Stimulated activated CD4-positive, alpha-beta T cell treated with anti-CD3 and anti-CD28 coated beads, TNF-alpha, amount 100 ng/mL, for 24 hours (primary cell): ENCODE measurements at regions not wholly inside any gene's neighbourhood (a gene's known extent, or its start where the extent isn't known, plus 50 kb on each side); places are given as distances from the start of the nearest gene placed in this dataset.
"Not testable (repeated sequence)": the region's sequence is repeated elsewhere in the genome, so short reads cannot be mapped to it uniquely, and the experiment has no call there.

Source experiments
- DNase-seq, 3 experiments: peaks; one replicate each; pipeline ENCODE4 v3.0.0-alpha.2; 2020; ENCODE audit warnings: low read depth in 3 of 3

DNA sequence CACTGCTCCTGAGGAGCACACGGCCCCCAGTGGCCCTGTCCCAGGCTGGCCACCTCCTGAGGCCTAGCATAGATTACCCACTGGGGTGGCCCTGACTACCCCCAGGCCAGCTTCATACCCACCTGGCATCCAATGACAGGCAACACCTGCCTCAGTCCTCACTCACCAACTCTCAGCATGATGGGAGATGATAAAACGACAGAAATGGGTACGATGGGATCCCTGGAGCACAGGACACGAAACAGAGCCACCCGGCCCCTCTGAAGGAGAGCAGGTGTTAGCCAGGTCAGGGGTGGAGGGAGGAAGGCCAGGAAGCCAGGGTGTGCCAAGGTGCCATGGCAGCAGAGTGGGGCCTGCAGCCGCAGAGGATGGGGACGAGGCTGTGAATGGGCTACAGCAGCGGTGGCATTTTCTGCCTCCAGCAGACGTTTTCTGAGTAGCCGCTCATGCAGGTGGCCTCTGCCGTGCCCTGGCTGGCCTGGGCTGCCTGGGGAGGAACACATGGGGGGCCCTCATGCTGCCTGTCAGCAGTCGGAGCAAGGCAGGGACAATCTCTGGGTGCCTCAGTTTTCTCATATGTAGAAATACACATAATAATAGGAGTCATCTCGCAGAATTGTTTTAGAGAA, 50.2 kb upstream of the FGF3 start:
- no peak for DNase-seq

DNA sequence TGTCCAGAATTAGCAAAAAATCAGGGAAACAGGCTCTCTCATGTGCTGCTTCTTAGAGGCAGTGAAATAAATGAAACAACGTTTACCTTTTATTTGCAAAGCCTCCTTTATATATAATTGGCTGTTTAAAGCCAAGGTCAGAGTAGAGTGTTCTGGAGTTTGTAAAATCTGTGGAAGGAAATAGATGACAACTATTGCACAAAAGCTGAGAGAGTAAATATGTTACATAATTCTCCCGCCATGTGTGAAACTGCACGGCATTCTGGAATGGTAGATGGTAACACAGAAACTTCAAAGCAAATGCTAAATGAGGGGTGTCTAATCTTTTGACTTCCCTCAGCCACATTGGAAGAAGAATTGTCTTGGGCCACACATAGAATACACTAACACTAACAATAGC, 51.5 kb upstream of the FGF3 start:
- DNase-seq, result no peak

DNA sequence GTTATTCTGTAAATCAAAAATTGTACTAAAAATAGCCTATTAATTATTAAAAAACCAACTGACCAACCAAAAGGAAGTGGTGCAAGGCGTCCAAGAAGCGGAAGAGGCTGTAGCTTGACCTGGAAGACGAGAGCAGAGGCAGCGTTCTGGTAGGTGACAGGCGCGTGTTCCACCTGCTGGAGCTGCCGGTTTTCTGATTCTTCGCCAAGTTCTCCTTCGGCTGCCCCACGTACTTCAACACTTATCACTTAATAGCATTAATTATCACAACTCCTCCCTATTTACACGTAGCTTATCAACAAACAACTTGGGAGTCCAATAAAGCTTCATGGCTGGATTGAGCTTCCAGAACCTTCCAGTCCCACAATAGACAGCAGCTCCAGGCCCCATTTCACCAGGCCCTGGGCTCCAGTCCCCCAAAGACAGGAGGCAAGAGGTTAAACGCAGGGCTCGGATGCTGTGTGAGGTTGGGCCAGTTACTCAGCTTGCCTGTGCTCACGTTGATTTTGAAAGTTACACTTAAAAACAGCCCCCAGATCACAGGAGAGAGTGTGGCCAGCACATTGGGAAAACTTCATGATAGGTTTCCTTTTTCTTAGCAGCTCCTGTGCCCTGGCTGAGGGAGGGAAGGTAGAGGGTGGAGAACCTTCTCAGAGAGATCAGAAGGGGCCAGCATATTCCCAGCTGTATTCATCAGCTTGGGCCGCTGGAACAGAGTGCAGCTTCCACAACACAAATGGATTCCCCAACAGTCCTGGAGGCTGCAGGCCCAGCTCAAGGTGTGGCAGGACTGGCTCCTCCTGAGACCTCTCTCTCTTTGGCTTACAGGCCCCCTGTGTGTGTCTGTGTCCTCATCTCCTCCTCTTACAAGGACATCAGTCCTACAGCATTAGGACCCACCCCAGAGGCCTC, 54.2 kb upstream of the FGF3 start:
- DNase-seq, result no peak

DNA sequence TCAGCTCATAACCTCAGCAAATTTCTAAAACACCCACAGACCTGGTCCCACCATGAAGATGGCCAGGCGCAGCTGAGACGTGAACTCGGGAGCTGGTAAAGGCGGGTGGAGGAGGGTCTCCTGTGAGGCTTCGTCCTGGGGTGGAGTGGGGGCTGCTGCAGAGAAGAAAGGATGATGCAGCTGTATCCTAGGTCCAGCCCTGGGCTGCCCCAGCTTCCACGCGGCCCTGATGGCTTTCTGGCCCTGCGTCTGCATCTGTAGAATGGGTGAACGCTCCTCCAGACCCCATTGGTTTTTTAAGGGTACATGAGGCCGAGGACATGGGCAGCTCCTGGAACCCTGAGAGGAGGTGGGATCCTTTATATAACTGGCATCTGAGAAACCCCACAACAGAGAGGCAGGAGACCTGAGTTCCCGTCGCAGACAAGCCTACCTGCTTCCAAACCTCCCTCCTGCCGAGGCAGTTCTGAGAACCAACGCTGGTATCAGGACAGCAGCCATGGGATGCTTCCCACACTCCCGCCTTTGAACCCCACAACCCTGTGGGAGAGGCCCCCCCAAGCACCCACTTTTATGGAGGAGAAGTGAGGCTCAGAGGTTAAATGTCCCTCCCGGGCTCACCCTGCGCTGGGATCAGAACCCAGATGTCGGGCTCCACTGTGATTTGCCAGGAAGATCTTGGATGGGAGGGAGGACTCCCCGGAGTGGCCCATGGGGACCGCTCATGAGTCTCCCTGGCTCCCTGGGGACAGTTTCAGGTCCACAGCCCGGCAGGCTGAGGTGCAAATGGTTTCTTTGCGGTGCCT, 55.2 kb upstream of the FGF3 start:
- DNase-seq, result no peak

DNA sequence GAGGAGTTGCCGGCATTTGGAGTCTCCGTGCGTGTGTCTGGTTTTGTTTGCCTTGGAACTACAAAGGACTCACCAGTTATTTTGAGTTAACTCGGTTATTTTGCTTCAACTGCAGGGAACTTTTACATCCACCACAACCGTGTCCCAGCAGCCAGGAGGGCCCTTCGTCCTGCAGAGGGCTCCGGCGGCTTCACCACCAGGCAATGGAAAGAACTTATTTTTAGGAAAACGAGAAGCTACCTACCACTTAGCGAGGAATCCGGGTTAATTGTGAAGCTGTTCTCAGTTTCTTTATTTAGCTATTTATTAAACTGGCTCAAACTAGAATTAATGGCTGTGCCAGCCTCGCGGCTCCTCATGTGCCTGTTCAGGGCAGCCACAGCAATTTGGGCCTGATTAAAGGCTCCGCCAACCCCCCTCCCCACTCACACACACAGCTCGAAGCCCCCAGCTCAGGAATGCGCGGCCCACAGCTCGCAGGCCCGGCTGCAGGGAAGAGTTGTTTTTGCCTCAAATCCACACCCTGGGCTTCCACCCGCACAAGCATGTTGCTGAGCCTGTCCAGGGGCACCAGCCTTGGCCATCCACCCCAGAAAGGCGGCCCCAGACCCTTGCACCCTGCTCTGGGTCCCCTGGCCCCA, 55.9 kb upstream of the FGF3 start:
- DNase-seq, result no peak

DNA sequence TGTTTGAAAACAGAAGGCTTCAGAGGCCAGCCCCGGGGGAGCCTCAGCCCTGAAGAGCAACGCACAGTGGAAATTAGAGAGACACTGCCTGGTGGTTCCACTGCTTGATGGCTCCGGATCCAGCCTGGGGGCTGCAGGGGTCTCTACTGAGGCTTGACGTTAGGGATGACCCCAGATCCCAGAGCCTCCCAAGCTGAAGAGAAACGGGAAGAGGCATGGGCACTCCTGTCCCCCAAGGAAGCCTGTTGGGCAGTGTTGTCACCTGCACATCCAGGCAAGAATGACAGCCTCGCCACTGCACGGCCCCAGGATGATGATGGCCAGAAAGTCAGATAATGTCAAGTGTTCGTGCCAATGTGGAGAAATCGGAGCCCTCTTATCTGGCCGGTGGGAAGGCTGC, 56.8 kb upstream of the FGF3 start:
- DNase-seq, result no peak

DNA sequence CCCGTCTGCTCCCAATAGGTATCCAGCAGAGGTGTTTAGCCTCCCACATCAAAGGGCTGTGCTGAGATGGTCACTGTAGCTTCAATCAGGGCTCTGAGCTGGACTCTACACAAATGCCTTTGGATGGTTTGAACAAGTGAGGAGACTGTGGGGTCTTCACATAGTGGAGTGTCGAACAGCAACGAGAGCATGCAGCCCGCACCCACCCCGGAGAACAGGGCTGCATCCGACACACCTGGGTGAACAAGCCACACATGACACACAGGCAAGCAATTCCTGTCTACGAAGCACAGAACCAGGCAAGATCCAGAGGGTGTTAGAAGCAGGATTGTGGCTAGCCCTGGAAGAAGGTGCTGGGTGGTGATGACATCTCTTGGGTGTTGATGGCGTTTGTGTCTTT, 58.0 kb upstream of the FGF3 start:
- no peak for DNase-seq

DNA sequence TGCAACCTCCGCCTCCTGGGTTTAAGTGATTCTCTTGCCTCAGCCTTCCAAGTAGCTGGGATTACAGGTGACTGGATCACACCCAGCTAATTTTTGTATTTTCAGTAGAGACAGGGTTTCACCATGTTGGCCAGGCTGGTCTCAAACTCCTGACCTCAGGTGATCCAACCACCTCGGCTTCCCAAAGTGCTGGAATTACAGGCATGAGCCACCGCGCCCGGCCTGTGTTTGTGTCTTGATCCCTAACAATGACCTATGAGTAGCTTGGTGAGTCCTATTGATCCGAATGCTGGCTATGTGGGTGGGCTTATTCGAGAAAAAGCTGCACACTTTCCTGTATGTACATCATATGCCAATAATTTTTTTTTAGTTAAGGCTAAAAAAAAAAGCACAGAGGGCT, 58.5 kb upstream of the FGF3 start:
- not testable (repeated sequence) for DNase-seq

DNA sequence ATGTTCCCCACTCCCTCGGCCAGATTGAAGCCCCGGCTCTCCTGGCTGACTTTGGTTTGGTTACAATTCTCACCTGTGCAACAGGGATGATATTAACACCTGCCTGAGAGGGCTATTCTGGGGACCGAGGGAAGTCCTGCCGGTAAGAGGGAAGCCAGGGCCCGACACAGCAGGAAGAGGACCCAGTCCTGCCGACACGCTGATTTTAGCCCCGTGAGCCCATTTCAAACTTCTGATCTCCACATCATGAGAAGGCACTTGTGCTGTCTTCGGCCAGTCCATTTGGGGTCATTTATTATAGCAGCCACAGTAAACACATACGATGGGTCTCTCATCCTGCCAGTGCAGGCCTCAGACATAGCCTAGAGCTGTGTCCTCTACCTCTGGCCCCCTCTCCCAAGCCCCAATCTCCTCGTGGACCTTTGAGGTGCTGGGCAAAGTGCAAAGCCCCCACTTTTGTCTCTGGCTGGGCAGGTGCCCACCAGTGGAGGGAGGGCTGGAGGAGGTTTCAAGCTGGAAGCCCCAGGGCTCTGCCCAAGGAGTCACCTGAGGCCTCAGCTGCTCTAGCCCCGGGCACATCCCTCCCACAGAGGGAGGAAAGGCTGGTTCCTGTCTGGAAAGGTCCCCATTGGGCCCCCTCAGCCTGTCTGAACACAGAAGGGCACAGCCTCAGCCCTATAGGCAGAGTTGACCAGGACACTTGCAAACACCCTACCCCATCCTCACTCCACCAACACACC, 59.1 kb upstream of the FGF3 start:
- DNase-seq, result no peak

DNA sequence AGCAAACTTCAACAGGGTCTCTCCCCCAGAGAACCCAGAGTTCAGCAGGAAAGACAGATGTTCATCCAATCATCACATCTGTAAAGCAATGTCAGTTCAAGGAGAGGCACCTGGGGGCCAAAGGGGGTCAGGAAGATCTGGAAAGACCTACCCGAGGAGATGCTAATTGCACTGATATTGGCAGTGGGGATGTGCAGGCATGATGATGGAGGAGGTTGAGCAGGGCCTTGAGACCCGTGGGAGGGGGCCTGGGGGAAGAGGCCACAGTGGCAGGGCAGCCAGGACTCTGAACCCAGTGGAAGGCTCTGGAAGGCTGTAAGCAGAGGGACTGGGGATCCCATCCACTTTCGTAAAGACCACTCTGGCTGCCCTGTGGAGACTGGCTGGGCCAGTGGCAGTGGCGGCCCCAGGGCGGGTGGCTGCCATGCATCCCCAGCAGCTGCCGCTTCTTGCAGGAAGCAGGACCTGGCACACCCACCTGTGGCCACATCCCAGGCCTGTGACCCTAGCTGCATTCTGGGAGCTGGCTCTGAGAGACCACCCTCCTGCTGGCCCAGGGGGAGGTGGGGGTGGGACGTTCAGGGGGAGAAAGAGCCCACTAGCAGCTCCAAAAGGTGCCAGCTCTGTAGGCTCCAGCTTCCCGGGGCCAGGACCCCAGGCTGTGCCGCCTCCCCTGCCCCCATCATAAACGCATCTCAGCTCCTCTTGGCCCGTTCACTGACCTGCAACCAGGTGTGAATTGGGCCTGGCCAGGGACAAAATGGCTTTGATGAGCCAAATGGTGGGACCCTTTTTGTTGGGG, 59.9 kb upstream of the FGF3 start:
- no peak for DNase-seq

DNA sequence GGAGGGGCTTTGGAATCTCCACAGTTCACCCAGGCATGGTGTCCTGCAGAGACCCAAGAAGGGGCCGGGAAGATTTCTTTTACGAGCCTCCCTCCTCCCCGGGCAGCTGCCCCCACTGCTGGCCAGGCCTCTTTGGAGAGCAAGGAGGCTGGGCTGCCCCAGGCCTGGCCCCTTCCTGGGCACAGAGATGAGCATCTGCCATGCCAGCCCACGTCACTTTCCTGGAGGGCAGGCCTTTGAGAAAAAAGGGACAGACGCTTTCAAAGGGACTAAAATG, 60.5 kb upstream of the FGF3 start:
- no peak for DNase-seq

DNA sequence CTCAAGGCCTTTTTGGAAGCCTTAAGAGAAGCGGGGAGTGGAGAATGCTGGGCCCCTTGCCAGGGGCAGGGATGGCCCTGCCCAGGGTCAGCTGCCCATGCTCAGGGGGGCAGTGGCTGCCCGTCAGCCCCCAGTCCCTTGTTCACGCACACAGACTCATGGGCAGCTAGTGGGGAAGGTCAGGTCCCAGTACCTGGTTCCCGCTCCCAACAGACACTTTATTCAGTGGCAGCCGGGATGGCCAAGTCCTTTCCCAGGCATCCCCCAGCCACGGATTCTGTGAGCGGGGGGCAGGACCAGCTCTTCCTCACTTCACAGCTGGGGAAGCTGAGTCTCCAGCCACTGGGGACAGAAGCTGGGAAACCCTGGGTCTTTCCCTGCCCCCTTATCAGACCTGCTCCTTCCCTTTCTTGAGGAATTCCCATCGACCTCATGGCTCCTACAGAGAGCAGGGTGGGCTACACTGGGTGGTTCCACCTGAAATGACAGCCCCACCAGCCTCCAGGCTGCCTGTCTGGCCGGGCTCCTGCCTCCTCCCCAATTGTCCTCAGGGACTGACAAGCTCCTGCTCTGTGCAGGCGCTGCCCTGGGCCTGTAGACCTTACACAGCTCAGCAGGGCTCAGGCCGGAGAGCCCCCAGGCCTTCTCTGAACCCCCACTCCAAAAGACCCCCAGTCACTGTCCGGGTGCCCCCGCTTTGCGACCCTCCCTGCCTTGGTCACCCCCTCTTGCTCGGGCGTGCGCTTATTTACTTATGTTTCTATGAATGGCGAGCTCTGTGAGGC, 61.0 kb upstream of the FGF3 start:
- DNase-seq, result no peak

DNA sequence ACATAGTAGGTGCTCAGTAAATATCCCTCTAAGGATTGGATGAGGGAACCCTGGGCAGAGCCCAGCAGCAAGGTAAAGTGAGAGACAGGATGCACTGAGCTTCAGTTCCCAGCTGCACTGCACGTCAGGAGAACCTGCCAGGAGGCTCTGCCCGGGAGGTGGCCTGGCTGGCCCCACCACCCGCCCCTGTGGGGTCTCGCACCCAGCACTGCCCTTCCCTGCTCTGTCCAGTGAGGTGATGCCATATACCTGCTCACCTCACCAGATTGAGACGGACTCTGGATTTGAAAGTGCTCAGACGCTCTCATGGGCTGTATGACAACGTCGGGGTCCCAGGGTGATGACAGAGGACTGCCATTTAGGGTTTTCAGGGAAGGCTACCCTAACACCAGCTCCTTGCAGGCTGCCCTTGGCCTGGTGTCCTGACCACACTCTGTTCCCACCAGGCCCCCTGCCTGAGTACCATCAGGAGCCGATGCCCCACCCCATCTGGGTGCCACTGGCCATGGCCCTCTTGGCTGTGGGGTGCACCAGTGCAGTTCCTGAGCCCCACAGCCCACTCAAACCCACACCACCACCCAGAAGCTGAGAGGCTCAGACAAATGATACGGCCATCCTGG, 61.7 kb upstream of the FGF3 start:
- no peak for DNase-seq

DNA sequence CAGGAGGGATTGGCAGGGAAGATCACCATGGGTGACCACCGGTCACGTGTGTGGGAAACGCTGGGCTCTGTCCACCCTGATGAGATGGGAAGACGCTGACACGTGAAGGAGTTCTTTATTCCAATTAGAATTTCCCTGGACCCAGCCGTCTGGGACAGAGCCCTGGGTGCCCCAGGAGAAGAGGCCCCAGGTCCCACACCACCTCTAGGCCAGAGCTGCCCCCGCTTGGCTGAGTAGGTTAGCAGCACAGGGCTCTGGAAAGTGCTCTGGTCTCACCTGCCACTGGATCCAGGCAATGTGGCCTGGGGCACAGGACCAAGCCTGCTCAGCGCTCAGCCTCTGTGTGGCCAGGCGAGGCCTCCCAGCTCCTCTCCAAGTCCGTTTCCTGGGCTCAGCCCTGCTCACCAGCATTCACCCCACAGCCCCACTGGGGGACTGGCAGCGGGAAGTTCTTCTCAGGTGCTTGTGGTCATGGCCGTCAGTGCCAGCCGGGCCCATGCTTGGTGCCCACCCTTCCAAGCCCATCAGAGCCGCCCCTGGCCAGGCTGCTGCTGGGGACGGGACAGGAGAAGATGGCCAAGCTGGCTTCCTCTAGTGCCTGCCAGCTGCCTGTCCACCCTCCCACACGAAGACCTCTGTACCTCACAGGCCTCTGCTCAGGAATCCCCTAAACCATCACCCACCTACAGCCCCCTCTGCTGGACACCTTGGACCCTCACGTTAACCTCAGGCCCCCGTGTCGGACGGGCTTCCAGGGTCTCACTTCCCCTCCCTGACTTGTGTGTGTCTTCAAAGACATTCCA, 62.5 kb upstream of the FGF3 start:
- no peak for DNase-seq

DNA sequence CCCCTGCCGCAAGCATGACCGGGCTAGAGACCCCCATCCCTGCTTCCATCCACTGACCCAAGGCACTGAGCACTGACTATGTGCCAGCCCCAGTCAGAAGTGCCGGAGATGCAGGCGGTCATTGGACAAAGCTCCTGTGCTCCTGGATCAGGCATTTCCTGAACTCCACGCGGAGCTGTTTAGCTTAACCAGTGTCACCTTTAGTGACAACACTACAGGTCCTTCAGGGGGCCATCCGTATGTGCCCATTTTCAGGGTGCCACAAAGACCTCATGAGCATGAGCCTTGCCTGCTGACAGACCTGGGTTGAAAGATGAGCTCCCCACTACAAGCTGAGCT, 63.0 kb upstream of the FGF3 start:
- DNase-seq, result no peak

DNA sequence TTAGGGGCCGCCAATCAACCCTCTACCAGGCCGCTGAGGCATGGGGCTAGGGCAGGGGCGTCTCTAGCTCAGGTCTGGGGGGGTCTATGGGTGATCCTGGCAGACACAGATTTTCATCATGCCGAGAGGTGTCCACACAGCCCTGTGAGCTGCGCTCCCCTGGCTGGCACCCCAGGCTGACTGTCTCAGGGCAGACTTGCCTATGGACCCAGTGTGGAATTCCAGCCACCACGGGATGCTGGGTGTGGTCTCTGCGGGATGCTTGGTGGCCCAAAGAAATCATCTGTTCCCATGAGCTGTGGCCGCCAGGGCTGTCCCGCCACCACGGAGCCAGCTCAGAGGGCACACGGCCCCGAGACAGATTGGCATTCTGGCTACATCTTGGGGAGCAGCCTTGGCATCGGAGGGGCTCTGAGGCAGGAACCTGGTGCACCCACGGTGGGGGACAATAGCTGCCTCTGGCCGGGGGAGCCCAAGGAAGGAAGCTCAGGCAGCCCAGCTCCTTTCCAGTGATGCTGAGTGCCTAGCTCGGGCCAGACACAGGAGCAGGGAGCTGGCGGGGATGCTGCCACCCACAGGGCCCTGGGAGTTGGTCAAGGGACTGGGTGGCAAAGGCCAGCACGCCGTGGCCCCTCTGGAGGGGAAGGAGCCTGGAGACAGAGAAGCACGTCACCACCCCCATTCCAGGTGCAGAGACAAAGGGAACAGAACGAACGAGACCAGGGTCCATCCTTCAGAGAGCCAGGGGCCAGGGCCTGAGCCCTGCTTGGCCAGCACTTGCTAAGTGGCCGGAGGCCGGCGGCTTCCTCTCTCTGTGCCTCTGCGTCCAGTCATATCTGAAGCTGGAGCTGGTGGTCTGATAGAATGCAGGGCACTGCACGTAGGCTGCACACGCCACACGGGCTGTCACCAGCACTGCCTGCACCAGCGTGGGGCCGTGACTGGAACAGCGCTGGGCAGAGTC, 64.4 kb upstream of the FGF3 start:
- no peak for DNase-seq

DNA sequence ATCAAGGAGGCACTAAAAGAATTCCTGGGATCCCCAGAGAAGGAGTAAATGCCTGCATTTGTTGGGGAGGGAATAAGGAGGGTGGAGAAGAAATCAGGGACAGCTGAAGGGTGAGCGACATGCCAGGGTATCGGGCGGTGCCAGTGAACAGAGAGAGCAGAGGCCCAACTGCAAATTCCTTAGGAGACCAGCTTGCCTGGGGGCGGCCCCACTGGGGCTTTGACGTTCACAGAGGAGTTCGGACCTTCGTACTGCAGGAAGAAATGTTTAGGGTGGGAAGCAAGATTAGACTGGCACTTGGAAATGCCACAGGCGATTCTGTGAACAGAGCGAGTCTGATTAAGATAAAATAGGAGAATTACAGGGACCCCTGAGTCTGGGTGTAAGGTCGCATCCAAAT, 65.1 kb upstream of the FGF3 start:
- DNase-seq, result no peak

DNA sequence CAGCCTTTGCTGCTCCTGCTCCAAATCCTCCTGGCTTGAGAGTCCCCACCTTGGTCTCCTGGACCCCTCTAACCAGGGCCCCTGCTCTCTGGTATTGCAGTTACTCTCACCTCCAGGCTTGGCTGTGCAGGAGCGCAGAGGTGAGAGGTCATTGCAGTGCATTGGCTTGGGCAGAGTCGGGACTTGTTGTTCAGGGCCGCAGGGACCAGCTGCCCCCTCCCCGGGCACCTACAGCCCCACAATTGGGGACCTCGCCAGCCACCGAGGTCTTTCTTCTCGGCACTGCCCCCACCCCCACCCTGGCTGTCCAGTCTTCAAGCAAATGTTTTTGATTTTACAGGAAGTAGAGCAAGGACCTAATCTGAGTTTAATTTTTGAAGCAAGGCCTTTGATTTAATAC, 65.5 kb upstream of the FGF3 start:
- no peak for DNase-seq
